Colon (tissue), 2 donors: ENCODE measurements at regions not wholly inside any gene's neighbourhood (a gene's known extent, or its start where the extent isn't known, plus 50 kb on each side); places are given as distances from the start of the nearest gene placed in this dataset.
"Not testable (repeated sequence)": the region's sequence is repeated elsewhere in the genome, so short reads cannot be mapped to it uniquely, and the experiment has no call there.

ENCODE experiments used
- FAIRE-seq: peaks from 2 replicates; lab custom pipeline; 2012; peaks lifted over from hg19 to GRCh38; lab: Jason Lieb, UNC
- donor health status: control.
- donor health status: control.

GRCh38 chr9:78671785-78672184 is 374.9 kb downstream of the PSAT1 start:
- FAIRE-seq, result no peak

DNA sequence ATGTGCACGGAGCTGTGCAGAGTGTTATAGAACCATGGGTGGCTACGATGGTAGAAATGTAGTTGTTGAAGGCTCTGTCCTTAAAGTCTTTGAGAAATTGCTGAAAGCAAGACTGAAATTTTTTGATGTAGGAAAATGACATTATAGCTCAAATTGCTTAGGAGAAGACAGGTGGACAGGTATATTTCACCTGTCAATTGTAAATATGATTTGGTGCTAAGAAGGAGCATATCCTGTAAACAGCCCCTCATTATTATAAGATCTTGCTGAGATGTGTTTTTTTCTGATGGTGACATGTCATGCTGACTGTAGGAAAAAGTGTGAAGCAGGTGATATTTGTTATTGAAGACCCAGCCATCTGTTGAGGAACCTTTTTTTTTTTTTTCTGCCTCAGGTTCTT is 377.9 kb downstream of the PSAT1 start:
- no peak for FAIRE-seq

DNA sequence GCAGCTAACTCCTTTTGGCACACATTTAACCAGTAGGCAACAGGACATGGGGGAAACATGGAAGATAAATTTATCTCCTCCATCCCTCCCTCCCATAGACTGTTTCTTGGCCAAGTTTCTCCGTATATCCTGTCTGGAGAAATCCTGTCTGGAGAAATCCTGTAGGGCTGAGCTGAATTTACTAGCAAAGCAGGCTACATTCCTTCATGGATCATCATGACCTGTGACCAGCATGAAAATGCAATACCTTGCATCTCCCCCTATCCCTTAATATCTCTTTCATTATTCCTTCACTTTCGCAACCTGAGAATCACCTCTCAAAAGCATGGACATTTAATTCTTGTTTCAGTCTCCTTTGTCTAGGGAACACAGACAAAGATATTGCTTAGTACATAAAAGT is 379.1 kb downstream of the PSAT1 start:
- no peak for FAIRE-seq

- FAIRE-seq, result no peak
Observed at GRCh38 chr9:78676623-78677022, 379.7 kb downstream of the PSAT1 start.

GRCh38 chr9:78677326-78677725 is 380.4 kb downstream of the PSAT1 start:
- FAIRE-seq, result no peak

- FAIRE-seq, result no peak
Observed at GRCh38 chr9:78678877-78679276, 382.0 kb downstream of the PSAT1 start.

DNA sequence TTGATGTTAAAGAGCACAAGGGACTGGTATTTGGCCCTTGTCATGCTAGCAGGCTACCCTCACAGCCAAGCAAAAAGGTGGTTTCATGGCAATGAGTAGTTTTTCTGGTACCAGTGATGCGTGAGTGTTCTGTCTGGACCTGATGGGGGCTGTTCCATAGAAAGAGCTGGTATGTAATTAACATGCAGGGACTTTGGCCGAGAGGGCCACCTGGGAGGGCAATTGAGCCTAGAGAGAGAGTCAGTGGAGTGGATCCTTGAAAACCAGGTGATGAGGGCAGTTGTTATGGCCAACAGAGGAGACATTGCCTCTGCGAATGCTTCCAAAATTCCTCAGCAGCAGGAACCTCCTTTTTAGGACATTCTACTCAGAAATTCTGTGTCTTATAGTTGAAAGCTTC is 383.3 kb downstream of the PSAT1 start:
- no peak for FAIRE-seq

DNA sequence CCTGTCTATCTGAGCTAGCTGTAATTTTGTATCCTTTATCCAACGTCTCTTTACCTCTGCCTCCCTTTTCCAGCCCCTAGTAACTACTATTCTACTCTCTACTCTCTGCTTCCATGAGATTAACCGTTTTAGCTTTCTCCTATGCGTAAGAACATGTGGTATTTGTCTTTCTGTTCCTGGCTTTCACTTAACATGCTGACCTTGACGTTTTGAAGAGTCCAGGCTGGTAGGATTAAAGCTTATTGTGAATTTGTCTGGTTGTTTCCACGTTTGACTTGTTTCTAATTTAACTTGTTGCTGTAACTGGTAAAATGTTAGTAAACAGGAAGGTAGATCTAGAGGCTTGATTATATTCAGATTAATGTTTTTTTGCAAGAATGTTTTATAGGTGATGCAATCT is 385.3 kb downstream of the PSAT1 start:
- FAIRE-seq, result no peak

DNA sequence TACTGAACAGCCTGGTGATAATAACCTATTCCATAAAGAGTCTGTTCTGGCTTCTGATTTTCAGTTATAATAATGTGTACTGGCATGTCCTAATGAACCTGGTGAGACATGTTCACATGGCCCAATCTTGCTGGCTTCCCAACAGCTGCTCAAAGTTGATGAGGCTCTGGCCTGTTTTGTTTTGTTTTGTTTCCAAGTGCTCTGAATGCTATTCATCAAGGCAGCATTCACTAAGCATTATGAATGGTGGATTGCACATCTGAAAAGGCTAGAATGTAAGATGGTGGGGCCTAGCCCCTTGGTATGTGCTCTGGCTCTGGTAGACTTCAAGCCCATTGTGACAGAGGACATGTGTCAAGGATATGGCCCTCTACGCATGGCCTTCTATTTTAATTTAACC is 388.5 kb downstream of the PSAT1 start:
- FAIRE-seq, result no peak

DNA sequence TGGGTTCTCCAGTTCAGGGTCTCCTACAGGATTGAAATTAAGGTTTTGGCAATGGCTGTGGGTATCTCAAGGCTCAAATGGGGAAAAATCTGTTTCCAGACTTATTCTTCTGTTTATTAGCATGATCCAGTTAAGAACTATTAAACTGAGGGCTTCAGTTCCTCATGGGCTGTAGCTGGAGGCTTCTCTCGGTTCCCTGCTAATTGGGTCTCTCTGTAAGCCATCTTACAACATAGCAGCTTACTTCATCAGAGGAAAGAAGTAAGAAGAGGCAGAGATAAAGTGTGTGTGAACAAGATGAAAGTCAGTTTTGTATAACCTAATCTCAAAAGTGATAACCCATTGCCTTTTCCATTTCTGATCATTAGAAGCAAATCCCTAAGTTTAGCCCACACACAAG is 391.9 kb downstream of the PSAT1 start:
- no peak for FAIRE-seq

DNA sequence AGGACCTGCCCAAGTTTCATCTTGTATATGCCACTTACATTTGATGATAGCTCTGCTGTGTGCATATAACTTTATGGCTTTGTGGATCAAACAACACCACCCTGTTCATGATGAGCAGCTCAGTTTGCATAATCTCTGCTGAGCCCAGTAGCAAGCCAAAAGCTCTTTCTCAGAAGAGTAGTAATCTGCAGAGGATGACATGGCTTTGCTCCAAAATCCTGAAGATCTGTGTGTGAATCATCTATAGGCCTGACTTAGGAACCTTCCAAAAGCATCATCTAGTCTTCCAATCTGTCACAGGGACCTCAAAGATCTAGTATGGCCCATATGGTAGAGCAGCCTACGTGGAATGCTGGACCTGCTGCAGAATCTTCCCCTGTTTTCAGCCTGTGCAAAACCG is 394.6 kb downstream of the PSAT1 start:
- no peak for FAIRE-seq

DNA sequence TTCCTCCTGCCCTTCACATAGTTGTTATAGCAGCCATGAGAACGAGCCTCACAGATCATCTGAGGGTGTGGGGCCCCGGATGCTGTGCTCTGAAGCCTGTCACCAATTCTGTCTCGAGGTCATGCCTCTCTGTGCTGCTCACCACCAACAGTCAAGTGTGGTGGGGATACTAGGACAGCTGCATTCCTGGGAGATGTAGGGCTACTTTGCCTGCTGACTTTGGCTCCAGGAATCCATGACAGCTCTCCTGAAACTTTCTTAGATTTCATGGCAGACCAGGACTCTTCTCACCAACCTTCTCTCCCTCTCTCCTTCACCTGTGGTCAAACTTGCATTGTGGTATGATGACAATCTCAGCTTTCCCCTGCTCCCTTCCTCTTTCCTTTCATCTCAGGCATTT is 395.9 kb downstream of the PSAT1 start:
- FAIRE-seq, result no peak

GRCh38 chr9:78694974-78695373 is 398.0 kb downstream of the PSAT1 start:
- no peak for FAIRE-seq

DNA sequence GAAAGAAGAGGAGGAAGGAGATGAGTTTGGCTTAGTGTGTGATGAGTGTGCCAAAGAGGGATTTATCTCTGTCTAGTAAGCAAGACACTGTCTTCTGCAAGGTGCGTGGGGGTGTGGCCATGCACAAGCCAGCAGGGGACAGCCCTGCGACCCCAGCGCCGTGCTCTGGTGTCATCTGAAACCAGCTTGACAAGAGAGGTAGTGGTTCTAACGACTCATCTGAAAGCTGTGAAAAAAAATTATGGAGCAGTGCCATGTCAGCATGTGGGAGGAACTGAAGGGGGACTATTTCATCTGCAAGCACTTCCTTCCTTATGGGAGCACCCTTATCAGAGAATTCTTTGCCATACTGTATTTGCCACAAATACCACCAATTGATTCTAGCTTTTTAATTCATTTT is 398.6 kb downstream of the PSAT1 start:
- no peak for FAIRE-seq

- no peak for FAIRE-seq
Observed at GRCh38 chr9:78697618-78698017, 400.7 kb downstream of the PSAT1 start.

- FAIRE-seq, result no peak
Observed at GRCh38 chr9:78698371-78698770, 401.4 kb downstream of the PSAT1 start.

DNA sequence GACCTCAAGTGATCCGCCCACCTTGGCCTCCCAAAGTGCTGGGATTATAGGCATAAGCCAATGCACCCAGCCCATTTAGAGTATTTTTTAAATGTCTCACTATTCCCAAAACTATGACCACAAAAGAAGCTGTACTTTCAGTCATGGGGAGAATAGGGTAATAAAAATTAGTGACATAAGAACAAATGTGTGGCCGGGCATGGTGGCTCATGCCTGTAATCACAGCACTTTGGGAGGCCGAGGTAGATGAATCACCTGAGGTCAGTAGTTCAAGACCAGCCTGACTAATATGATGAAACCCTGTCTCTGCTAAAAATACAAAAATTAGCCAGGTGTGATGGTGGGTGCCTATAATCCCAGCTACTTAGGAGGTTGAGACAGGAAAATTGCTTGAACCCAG is 402.3 kb downstream of the PSAT1 start:
- not testable (repeated sequence) for FAIRE-seq

GRCh38 chr9:78704153-78704552 is 407.2 kb downstream of the PSAT1 start:
- not testable (repeated sequence) for FAIRE-seq

DNA sequence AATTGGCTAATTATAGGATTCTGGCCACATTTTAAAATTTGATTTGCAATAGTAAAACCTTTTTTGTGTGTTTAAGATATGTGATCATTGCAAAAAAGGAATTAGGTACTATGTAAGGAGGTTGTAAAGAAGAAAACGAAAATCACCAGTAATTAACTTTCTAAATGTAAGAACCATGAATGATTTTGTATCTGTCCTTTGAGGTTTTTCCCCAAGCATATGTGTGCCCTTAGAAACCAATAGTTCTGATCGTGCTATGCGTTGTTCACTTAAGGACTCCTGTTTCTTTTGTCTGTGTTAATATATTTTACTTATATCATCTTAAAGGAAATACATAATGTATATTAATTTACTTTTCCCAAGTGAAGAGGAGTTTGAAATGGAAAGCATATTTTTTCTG is 410.2 kb downstream of the PSAT1 start:
- no peak for FAIRE-seq

- FAIRE-seq, result no peak
Observed at GRCh38 chr9:78707481-78707991, 410.6 kb downstream of the PSAT1 start.

- FAIRE-seq, result no peak
Observed at GRCh38 chr9:78712903-78713613, 416.1 kb downstream of the PSAT1 start.

DNA sequence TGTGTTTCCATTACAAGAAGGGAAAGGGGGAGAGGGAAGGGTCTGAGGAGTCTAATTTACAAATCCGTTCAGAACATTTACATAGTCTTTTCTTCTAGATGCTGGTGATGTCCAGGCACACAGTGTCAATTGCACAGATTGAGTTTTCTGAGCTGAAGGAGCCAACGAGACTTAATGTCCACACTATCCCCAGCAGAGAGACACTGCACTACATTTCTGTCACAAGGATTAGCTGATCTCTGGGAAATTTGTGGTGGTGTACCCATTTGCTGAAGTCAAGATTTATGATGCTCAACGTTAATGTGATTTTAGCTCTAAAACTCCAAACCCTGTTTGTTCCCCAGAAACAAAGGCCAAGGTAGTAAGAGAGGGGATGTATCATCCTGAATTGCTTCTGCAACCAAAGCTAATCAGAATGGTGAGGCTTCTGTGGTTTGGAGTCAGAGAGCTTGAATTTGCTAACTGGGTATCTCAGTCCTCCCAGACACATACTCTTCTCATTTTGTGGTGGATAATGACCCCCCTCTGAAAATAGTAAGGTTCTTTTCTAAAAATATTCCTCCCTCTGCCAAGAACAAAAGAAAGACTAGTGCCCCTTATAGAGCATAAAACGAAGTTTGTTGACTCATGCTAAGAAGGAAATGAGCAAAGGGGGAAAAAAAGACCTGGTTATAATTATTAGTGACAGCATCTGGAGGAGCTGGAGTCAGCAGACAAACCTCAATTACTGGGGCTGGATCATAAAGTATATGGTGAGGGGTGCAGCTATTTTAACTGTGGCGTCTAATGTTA is 416.9 kb downstream of the PSAT1 start:
- no peak for FAIRE-seq

- FAIRE-seq, result no peak
Observed at GRCh38 chr9:78714576-78714975, 417.7 kb downstream of the PSAT1 start.

DNA sequence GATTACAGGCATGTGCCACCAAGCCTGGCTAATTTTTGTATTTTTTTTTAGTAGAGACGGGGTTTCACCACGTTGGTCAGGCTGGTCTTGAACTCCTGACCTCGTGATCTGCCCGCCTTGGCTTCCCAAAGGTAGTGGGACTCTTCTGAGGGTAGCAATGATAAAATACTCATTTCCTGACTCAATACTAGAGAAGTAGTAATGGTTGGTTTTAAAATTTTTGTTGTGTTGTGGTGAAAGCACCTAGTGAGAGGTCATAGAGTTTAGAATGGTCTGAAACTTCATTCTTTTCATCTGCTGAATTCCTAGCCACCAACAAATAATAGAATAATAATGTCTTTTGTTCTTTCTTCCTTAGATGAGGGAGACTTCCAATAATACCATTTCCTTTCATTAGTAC is 422.1 kb downstream of the PSAT1 start:
- FAIRE-seq, result not testable (repeated sequence)
